Peyer's patch (tissue), 4 donors: ENCODE measurements at regions not wholly inside any gene's neighbourhood (a gene's known extent, or its start where the extent isn't known, plus 50 kb on each side); places are given as distances from the start of the nearest gene placed in this dataset.

Source experiments
- POLR2A ChIP-seq, 2 donors: fragments of 450-650 bp; IDR thresholded peaks; one replicate each; pipeline ENCODE4 v1.5.1; 2017; ENCODE audit warnings: antibody characterized with exemption in 2 of 2, mild to moderate bottlenecking in 2 of 2, moderate library complexity in 2 of 2
- TF ChIP-seq, protein P1 (sequence below), 6 experiments: fragments of 450-650 bp in 4 of 6; fragments of 200-600 bp in 2 of 6; sonication (generic) in 1 of 6; IDR thresholded peaks; one replicate each; pipeline ENCODE4 v1.5.1; 2017 to 2019; ENCODE audit warnings: antibody characterized with exemption in 6 of 6, mild to moderate bottlenecking in 3 of 6, moderate library complexity in 1 of 6

- TF ChIP-seq, protein P1, sequence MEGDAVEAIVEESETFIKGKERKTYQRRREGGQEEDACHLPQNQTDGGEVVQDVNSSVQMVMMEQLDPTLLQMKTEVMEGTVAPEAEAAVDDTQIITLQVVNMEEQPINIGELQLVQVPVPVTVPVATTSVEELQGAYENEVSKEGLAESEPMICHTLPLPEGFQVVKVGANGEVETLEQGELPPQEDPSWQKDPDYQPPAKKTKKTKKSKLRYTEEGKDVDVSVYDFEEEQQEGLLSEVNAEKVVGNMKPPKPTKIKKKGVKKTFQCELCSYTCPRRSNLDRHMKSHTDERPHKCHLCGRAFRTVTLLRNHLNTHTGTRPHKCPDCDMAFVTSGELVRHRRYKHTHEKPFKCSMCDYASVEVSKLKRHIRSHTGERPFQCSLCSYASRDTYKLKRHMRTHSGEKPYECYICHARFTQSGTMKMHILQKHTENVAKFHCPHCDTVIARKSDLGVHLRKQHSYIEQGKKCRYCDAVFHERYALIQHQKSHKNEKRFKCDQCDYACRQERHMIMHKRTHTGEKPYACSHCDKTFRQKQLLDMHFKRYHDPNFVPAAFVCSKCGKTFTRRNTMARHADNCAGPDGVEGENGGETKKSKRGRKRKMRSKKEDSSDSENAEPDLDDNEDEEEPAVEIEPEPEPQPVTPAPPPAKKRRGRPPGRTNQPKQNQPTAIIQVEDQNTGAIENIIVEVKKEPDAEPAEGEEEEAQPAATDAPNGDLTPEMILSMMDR (IDR thresholded peaks at IDR 0.05) = no peak
- no peak for TF ChIP-seq POLR2A (IDR thresholded peaks at IDR 0.05)
These were observed 77.2 kb upstream of the WDR72 start for GRCh38 chr15:53836618-53837017.
